GM12875 (cell line): ENCODE measurements at regions not wholly inside any gene's neighbourhood (a gene's known extent, or its start where the extent isn't known, plus 50 kb on each side); places are given as distances from the start of the nearest gene placed in this dataset.
"Not testable (repeated sequence)": the region's sequence is repeated elsewhere in the genome, so short reads cannot be mapped to it uniquely, and the experiment has no call there.

Experiments used
- H3K4me3 ChIP-seq: one replicate; pipeline ENCODE4 v1.5.1; 2011; ENCODE audit warnings: low read depth, low read length, control low read depth
- CTCF ChIP-seq: IDR thresholded peaks from 2 replicates; pipeline ENCODE4 v1.5.1; 2011; ENCODE audit warnings: low read depth, mild to moderate bottlenecking, control low read depth, inconsistent platforms, low read length, moderate library complexity, borderline replicate concordance; ENCODE audit not compliant: insufficient read depth

GRCh38 chr1:68811806-68812205 lies 314.9 kb upstream of the DEPDC1 start:
- no peak overlapping the region for H3K4me3 ChIP-seq

GRCh38 chr1:68812333-68812732 lies 315.5 kb upstream of the DEPDC1 start:
- no peak for TF ChIP-seq CTCF

More at GRCh38 chr1:68811806-68812205, 314.9 kb upstream of the DEPDC1 start:
- TF ChIP-seq CTCF, result no peak

DNA sequence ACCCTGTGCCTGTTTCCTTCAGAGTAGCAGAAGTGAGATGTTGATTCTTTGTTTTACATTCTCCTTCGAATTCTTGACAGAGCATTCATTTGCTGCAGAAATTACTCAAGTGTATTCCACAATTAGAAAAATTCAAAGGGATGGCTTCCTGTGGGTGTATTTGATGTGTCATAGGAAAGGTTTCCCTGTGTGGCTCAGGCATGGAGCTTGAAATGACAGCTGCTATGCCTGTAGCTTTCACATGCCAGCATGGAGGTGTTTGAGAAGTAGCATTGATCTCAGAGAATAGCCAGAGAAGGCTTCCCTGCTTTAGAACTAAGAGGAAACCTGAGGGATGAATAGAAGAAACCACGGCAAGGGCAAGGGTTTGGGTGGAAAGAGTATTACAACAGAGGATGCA lies 317.2 kb upstream of the DEPDC1 start:
- TF ChIP-seq CTCF, result no peak

More at GRCh38 chr1:68812333-68812732, 315.5 kb upstream of the DEPDC1 start:
- H3K4me3 ChIP-seq, result no peak overlapping the region

DNA sequence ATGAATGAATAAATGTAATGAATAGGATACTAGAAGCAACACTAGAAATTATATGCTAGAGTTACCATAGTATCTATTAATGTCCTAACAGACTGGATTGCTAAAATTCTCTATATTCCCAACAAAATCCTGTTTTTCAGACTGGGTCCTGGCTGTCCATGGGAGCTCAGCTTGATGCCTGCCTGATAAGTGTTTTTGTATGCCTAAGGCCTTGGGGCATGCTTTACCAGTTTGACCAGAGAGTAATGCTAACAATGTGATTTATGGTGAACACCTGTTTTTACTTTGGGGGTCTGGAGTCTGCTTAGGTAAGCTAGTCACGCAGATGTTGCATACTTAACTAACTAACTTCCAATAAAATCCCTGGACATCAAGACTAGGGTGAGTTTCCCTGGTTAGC lies 318.8 kb upstream of the DEPDC1 start:
- H3K4me3 ChIP-seq, result no peak overlapping the region
- TF ChIP-seq CTCF, result no peak

More for the DNA sequence above, 317.2 kb upstream of the DEPDC1 start:
- no peak overlapping the region for H3K4me3 ChIP-seq

DNA sequence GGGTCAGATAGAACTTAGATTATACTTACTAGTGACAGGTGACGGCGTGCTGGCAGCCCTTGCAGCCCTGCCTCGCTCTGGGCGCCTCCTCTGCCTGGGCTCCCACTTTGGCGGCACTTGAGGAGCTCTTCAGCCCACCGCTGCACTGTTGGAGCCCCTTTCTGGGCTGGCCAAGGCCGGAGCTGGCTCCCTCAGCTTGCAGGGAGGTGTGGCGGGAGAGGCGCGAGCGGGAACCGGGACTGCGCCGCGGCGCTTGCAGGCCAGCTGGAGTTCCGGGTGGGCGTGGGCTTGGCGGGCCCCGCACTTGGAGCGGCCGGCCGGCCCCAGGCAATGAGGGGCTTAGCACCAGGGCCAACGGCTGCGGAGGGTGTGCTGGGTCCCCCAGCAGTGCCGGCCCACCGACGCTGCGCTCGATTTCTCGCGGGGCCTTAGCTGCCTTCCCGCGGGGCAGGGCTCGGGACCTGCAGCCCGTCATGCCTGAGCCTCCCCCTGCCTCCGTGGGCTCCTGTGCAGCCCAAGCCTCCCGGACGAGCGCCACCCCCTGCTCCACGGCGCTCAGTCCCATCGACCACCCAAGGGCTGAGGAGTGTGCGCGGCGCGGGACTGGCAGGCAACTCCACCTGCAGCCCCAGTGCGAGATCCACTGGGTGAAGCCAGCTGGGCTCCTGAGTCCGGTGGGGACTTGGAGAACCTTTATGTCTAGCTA lies 320.8 kb upstream of the DEPDC1 start:
- H3K4me3 ChIP-seq, result not testable (repeated sequence)

- no peak overlapping the region for H3K4me3 ChIP-seq
- TF ChIP-seq CTCF, result peak; percentile 19; the same call in 1 of the 2 replicates
Measured at GRCh38 chr1:68819190-68819829, 322.4 kb upstream of the DEPDC1 start.

GRCh38 chr1:68820151-68820550 lies 323.3 kb upstream of the DEPDC1 start:
- TF ChIP-seq CTCF, result no peak
- H3K4me3 ChIP-seq, result no peak overlapping the region
